ENCODE measurements at regions not wholly inside any gene's neighbourhood (a gene's known extent, or its start where the extent isn't known, plus 50 kb on each side); places are given as distances from the start of the nearest gene placed in this dataset.

DNA sequence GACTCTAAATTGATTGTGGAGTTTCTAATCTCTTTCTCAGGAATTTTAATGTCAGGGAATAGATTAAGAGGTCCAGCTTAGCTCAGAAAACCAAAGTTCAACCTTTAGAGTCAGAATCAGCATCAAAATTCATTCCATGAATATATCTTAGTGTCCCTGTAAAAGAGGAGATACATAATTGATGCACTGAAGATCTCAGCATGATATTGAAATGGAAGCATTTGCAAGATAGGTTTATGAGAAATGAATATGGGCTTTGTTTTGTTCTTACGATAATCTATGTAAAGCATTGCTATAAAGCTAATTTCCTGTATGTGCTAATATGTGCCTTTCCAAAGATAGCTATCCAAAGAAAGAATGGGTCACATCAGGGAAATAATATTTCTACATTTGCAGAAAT lies 404.5 kb upstream of the HSF2 start:
- Histone ChIP-seq H3K4me1 (ENCODE audit: insufficient read depth, low read length) (no peaks in the 10 kb centered on the region), H2AK5ac (ENCODE audit: insufficient read length, low read length) (no peak overlapping the region), H2BK12ac (ENCODE audit: insufficient read length, low read depth, low read length) (no peak overlapping the region), H3K9ac (ENCODE audit: extremely low read depth, insufficient read length, low read length) (no peak overlapping the region), H3K18ac (ENCODE audit: insufficient read length, low read depth, low read length) (no peak overlapping the region), H2BK5ac (ENCODE audit: insufficient read length, low read length) (no peak overlapping the region), H2BK15ac (ENCODE audit: low read depth, low read length) (no peak overlapping the region), H2BK20ac (ENCODE audit: low read depth, low read length, poor library complexity, severe bottlenecking) (no peak overlapping the region), H4K20me1 (ENCODE audit: control insufficient read depth, insufficient read depth, insufficient read length) (no peaks in the 10 kb centered on the region), H4K5ac (ENCODE audit: insufficient read length, low read depth, low read length) (no peak overlapping the region), H3K56ac (ENCODE audit: insufficient read length, low read depth, low read length) (no peak overlapping the region), H3K9me3 (ENCODE audit: control insufficient read depth, low read depth, low read length) (no peaks in the 10 kb centered on the region), H3T11ph (ENCODE audit: low read length) (no peak overlapping the region), H3K4me2 (ENCODE audit: insufficient read depth, insufficient read length, low read length) (no peak overlapping the region), H3K4ac (ENCODE audit: low read depth, low read length) (no peak overlapping the region), H3K79me1 (ENCODE audit: insufficient read depth, low read depth, low read length, poor library complexity, severe bottlenecking) (no peaks in the 10 kb centered on the region), H2AFZ (ENCODE audit: low read length) (no peak overlapping the region), H3K27me3 (ENCODE audit: insufficient read depth, low read length) (no peaks in the 10 kb centered on the region), H3K23ac (ENCODE audit: insufficient read length, low read depth, low read length) (no peak overlapping the region), H4K8ac (replicated peaks; ENCODE audit: insufficient read length, low read depth, low read length) (no peak overlapping the region), H3K79me2 (ENCODE audit: insufficient read depth, low read length) (no peaks in the 10 kb centered on the region), H2BK120ac (ENCODE audit: low read depth, low read length, poor library complexity, severe bottlenecking) (no peak overlapping the region), H3K23me2 (ENCODE audit: insufficient read length, low read depth, low read length, poor library complexity, severe bottlenecking) (no peaks in the 10 kb centered on the region), H4K91ac (ENCODE audit: insufficient read length, low read depth, low read length) (no peak overlapping the region), H3K14ac (ENCODE audit: insufficient read depth, low read length) (no peak overlapping the region), H3K27ac (ENCODE audit: insufficient read length, low read depth, low read length) (no peak overlapping the region)
- H3K4me3 Mint-ChIP-seq: no peak overlapping the region
- no peak for TF ChIP-seq CTCF (conservative IDR thresholded peaks at IDR 0.05)
- peaks cover 21 to 22% of the 10 kb centered on the region in 2 experiments for H3K4me1 Mint-ChIP-seq
- peaks cover 0 to 8% of the 10 kb centered on the region in 2 experiments; a peak in 2 of 5 replicates for H3K9me3 Mint-ChIP-seq
- WGBS (ENCODE audit: extremely low coverage, insufficient read length, low lambda C conversion rate): no CpG with 5 or more reads among the region's 1 CpG
- no peaks in the 10 kb centered on the region for H3K27me3 Mint-ChIP-seq (ENCODE audit: low read depth)
- DNase-seq: no peak
- no peak overlapping the region for H3K27ac Mint-ChIP-seq
- peaks cover 0 to 2% (median 0%) of the 10 kb centered on the region in 3 experiments; a peak in 1 of 7 replicates for H3K36me3 Mint-ChIP-seq (ENCODE audit: insufficient read depth in 1 of 3, low read depth in 3 of 3)

Measured in H9 (cell line).